Subcutaneous abdominal adipose tissue (tissue), 5 donors: ENCODE measurements at regions not wholly inside any gene's neighbourhood (a gene's known extent, or its start where the extent isn't known, plus 50 kb on each side); places are given as distances from the start of the nearest gene placed in this dataset.

Experiments
- H3K27ac ChIP-seq: one replicate; pipeline ENCODE4 v1.7.0; 2013; ENCODE audit warnings: low read depth, mild to moderate bottlenecking, inconsistent platforms, low read length, moderate library complexity
- H3K27me3 ChIP-seq, 5 donors: one replicate each; pipeline ENCODE4 v1.7.0; 2013; ENCODE audit warnings: low read length in 5 of 5, inconsistent platforms in 1 of 5; ENCODE audit not compliant: control insufficient read depth in 5 of 5, insufficient read depth in 4 of 5
- H3K36me3 ChIP-seq, 5 donors: one replicate each; pipeline ENCODE4 v1.7.0; 2013; ENCODE audit warnings: low read length in 5 of 5; ENCODE audit not compliant: control insufficient read depth in 5 of 5, insufficient read depth in 5 of 5
- H3K4me1 ChIP-seq, 5 donors: one replicate each; pipeline ENCODE4 v1.7.0; 2013; ENCODE audit warnings: low read length in 5 of 5, mild to moderate bottlenecking in 3 of 5, moderate library complexity in 1 of 5; ENCODE audit not compliant: control insufficient read depth in 5 of 5, insufficient read depth in 5 of 5
- H3K4me3 ChIP-seq, 5 donors: one replicate each; pipeline ENCODE4 v1.7.0; 2013; ENCODE audit warnings: low read length in 5 of 5, low read depth in 1 of 5
- H3K9ac ChIP-seq, 5 donors: one replicate each; pipeline ENCODE4 v1.7.0; 2013; ENCODE audit warnings: low read length in 5 of 5, mild to moderate bottlenecking in 4 of 5, moderate library complexity in 3 of 5
- H3K9me3 ChIP-seq, 5 donors: one replicate each; pipeline ENCODE4 v1.7.0; 2013; ENCODE audit warnings: low read length in 5 of 5; ENCODE audit not compliant: control insufficient read depth in 5 of 5
- donor health status: healthy.
- donor health status: healthy.
- donor health status: healthy.
- donor health status: healthy.
- donor health status: healthy.

DNA sequence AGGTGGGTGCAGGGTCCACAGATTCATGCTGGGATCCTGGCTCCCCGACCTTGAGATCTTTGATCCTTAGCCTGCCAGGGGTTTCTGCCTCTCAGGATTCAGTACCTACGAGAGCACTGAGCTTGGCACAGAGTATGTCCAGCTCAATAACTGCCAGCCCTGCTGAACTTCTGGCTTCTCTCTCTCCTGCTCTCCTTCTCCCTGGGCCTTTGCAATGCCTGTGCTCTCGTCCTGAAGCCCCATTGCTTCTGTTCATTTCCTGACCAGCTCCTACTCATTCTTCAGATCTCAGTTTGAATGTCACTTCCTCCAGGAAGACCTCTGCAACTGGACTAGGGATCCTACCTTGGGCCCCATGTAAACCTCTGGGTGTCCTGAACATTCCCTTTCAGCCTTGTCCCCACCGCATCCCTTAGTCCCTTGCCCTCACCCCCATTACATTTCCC lies 113.8 kb upstream of the HAAO start:
- peak overlapping the region; percentile 92 for H3K27ac ChIP-seq
- H3K9me3 ChIP-seq: no peaks in the 10 kb centered on the region
- H3K9ac ChIP-seq: peak overlapping the region in 4 of 5 donors; percentile 49 to 68 (median 56)
- peaks cover 0 to 3% (median 0%) of the 10 kb centered on the region in 5 donors for H3K27me3 ChIP-seq
- H3K36me3 ChIP-seq: no peaks in the 10 kb centered on the region
- H3K4me1 ChIP-seq: peaks cover 31 to 70% (median 65%) of the 10 kb centered on the region in 5 donors
- peak overlapping the region; percentile 33 to 51 (median 48) for H3K4me3 ChIP-seq

DNA sequence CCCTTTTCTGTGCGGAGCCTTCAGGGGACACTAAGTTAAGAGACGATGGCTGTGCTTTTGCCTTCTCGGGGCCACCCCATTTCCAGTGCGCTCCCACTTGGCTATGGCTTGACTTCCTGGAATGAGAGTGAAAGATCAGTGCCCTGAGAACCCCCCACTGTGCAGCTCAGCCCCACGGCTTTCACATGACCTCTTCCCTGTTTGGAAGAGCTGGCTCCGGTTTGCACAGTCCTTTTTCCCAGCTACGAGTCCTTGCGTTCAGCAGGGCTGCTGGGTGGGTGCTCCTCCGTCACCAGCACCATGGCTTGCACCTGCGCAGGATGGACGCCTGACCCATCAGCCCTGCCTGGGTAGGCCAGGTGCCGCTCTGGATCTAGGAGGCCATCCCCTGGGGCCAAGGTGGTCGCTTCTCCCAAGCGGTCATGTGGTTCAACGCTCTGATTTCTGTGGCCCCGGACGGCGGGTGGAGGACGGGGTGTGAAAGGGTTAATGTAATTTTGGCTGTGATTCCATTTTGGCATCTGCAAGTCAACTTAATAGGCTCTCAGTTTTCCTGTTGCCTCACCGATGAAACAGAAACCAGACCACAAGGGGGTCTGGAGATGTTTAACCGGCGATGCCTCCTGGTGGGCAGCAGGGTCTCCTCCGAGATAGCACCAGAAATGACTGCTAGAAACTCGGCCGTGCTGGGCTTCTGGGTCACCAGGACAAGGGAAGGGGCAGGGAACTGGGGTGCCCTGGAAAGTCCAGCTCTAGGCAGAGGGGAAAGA lies 113.1 kb upstream of the HAAO start:
- Histone ChIP-seq H3K4me3 (peak overlapping the region; percentile 33 to 51 (median 48)), H3K4me1 (peaks cover 33 to 70% (median 68%) of the 10 kb centered on the region in 5 donors), H3K27ac (peak overlapping the region; percentile 92), H3K27me3 (peaks cover 0 to 3% (median 0%) of the 10 kb centered on the region in 5 donors), H3K36me3 (no peaks in the 10 kb centered on the region), H3K9me3 (no peaks in the 10 kb centered on the region), H3K9ac (peak overlapping the region in 4 of 5 donors; percentile 49 to 68 (median 62))

DNA sequence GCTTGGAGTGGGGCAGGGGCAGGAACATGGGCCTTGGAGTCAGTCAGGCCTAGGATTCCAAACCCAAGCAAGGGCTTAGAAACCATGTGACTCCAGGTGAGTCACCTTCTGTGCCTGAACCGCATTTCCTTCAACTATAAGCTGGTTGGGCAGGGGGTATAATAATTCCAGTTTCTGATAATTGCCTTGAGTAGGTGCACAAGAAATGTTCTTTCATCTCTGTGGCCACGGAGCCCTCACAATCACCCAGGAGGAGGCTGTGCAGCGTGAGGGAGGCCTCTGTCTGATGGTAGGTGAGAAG lies 112.1 kb upstream of the HAAO start:
- peak overlapping the region in 3 of 5 donors; percentile 41 to 49 (median 48) for H3K9ac ChIP-seq
- H3K4me3 ChIP-seq: no peak overlapping the region
- H3K27ac ChIP-seq: peak overlapping the region; percentile 92
- peaks cover 0 to 3% (median 0%) of the 10 kb centered on the region in 5 donors for H3K27me3 ChIP-seq
- H3K4me1 ChIP-seq: peaks cover 35 to 80% (median 77%) of the 10 kb centered on the region in 5 donors
- H3K36me3 ChIP-seq: no peaks in the 10 kb centered on the region
- no peaks in the 10 kb centered on the region for H3K9me3 ChIP-seq

GRCh38 chr2:42903821-42904575 lies 111.6 kb upstream of the HAAO start:
- no peak overlapping the region for H3K4me3 ChIP-seq
- peak overlapping the region; percentile 92 for H3K27ac ChIP-seq
- no peaks in the 10 kb centered on the region for H3K9me3 ChIP-seq
- H3K9ac ChIP-seq: peak overlapping the region in 4 of 5 donors; percentile 5 to 49 (median 44)
- H3K36me3 ChIP-seq: no peaks in the 10 kb centered on the region
- peaks cover 35 to 81% (median 78%) of the 10 kb centered on the region in 5 donors for H3K4me1 ChIP-seq
- peaks cover 0 to 3% (median 0%) of the 10 kb centered on the region in 5 donors for H3K27me3 ChIP-seq

GRCh38 chr2:42902939-42903709 lies 110.7 kb upstream of the HAAO start:
- H3K9ac ChIP-seq: peak overlapping the region in 1 of 5 donors; percentile 5
- H3K36me3 ChIP-seq: no peaks in the 10 kb centered on the region
- H3K27ac ChIP-seq: peak overlapping the region; percentile 92
- peaks cover 0 to 3% (median 0%) of the 10 kb centered on the region in 5 donors for H3K27me3 ChIP-seq
- peaks cover 35 to 74% (median 70%) of the 10 kb centered on the region in 5 donors for H3K4me1 ChIP-seq
- H3K9me3 ChIP-seq: no peaks in the 10 kb centered on the region
- peak overlapping the region in 1 of 5 donors; percentile 3 for H3K4me3 ChIP-seq

GRCh38 chr2:42901076-42901640 lies 108.8 kb upstream of the HAAO start:
- Histone ChIP-seq H3K4me1 (peaks cover 26 to 63% (median 51%) of the 10 kb centered on the region in 5 donors), H3K4me3 (no peak overlapping the region), H3K36me3 (no peaks in the 10 kb centered on the region), H3K27me3 (peaks cover 0 to 3% (median 0%) of the 10 kb centered on the region in 5 donors), H3K9me3 (no peaks in the 10 kb centered on the region), H3K9ac (no peak overlapping the region), H3K27ac (peak overlapping the region; percentile 24)

DNA sequence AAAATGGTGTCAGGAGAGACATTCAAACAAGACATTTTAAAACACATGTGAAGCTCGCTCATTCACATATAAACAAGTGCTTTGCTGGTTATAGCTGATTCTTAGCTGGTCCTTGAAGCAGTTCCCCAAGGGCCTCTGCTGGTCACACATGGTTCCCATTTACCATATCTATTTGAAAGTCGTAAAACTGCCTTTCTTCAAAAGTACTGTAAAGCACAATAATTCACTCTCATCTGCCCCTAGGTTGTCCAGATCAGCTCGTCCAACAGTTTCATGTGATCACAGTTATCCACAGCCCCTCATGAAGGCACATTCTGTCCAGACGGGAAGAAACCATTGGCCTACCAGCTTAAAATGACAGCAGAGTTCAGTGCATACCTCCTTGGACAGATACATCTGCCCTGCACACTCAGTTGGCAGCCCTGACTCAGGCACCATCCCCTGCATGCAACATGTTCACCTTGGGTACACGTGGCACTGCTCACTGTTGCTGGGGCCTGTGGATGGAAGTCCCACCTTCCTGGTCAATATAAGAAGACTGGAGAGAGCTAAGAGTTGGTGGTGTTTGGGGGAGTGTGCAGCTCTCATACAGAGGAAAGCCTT lies 108.0 kb upstream of the HAAO start:
- Histone ChIP-seq H3K27ac (no peak overlapping the region), H3K27me3 (peaks cover 0 to 2% (median 0%) of the 10 kb centered on the region in 5 donors), H3K36me3 (no peaks in the 10 kb centered on the region), H3K9ac (no peak overlapping the region), H3K4me3 (no peak overlapping the region), H3K4me1 (peaks cover 21 to 55% (median 43%) of the 10 kb centered on the region in 5 donors), H3K9me3 (no peaks in the 10 kb centered on the region)

DNA sequence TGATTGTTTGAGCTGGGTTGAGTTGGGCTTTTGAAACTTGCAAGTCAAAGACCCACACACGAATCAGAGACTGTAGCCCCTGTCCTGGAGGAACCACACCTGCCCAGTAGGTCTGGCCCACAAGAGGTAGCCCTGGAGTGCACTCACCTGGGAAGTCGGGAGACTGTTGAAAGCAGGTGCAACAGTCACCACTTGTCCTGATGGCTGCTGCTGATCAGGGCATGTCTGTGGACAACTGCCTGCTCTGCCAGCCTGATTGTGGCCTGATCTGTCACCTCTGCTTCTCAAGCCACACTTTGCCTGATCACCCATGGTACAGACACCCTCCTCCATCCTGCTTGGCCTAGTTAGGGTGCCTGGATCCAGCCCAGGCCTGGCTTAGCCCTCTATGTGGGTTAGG lies 105.0 kb upstream of the HAAO start:
- peaks cover 6 to 30% (median 18%) of the 10 kb centered on the region in 5 donors for H3K4me1 ChIP-seq
- no peak overlapping the region for H3K27ac ChIP-seq
- no peak overlapping the region for H3K4me3 ChIP-seq
- H3K9ac ChIP-seq: no peak overlapping the region
- no peaks in the 10 kb centered on the region for H3K36me3 ChIP-seq
- H3K27me3 ChIP-seq: no peaks in the 10 kb centered on the region
- no peaks in the 10 kb centered on the region for H3K9me3 ChIP-seq

GRCh38 chr2:42895791-42896135 lies 103.4 kb upstream of the HAAO start:
- Histone ChIP-seq H3K4me3 (no peak overlapping the region), H3K9me3 (no peaks in the 10 kb centered on the region), H3K27me3 (no peaks in the 10 kb centered on the region), H3K27ac (no peak overlapping the region), H3K9ac (no peak overlapping the region), H3K4me1 (peaks cover 2 to 22% (median 13%) of the 10 kb centered on the region in 5 donors), H3K36me3 (no peaks in the 10 kb centered on the region)
